ENCODE measurements at regions not wholly inside any gene's neighbourhood (a gene's known extent, or its start where the extent isn't known, plus 50 kb on each side); places are given as distances from the start of the nearest gene placed in this dataset.

- TF ChIP-seq CTCF (IDR thresholded peaks at IDR 0.05) (peak in 1 of 7 experiments; percentile 10), POLR2A (IDR thresholded peaks at IDR 0.05) (no peak)
Observed at GRCh38 chr10:117929327-117930067, 117.2 kb downstream of the RAB11FIP2 start.
